ENCODE measurements at regions not wholly inside any gene's neighbourhood (a gene's known extent, or its start where the extent isn't known, plus 50 kb on each side); places are given as distances from the start of the nearest gene placed in this dataset.

DNA sequence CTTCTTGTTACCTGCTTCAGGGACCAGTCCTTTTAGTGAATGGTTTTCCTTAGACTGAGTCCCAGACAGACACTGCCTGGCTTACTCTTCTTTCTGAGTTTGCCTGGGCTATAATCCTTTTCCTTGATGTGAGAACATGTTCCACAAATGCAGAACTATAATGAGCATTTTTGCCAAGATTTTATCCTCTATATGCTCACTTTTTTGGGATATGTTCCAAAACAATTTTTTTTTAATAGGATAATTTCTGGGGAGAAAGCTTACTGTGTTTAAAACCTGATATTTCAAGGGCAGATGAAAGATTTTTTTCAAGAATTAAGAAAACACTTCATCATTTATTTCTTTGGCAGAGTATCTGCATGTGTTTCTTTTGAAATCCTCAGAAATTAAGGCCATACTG, 110.0 kb upstream of the TENM4 start:
- no peak for FAIRE-seq
- CTCF ChIA-PET: no interaction called here

GRCh38 chr11:79547256-79547655, 106.4 kb upstream of the TENM4 start:
- no peak overlapping the region for H3K4me3 ChIP-seq (replicated peaks in 1 of 3; ENCODE audit: insufficient read depth in 1 of 3, low read depth in 1 of 3, low read length in 3 of 3)
- H3K9ac ChIP-seq (replicated peaks; ENCODE audit: extremely low read depth, insufficient read depth, low read length): no peak overlapping the region
- no peaks in the 10 kb centered on the region for H3K27me3 ChIP-seq (ENCODE audit: control insufficient read depth in 2 of 2, insufficient read depth in 2 of 2, low read length in 2 of 2)
- POLR2A ChIA-PET: no interaction called here
- no peak for FAIRE-seq
- no peaks in the 10 kb centered on the region for H4K20me1 ChIP-seq (replicated peaks; ENCODE audit: control insufficient read depth, extremely low read depth, insufficient read depth, low read length)
- H3K79me2 ChIP-seq (ENCODE audit: control insufficient read depth, insufficient read depth, low read length): no peaks in the 10 kb centered on the region
- H3K36me3 ChIP-seq (ENCODE audit: control insufficient read depth in 2 of 2, extremely low read depth in 1 of 2, insufficient read depth in 2 of 2, low read length in 2 of 2): no peaks in the 10 kb centered on the region
- H3K4me1 ChIP-seq (ENCODE audit: control insufficient read depth, extremely low read depth, insufficient read depth, low read length): no peaks in the 10 kb centered on the region
- H3K4me2 ChIP-seq (ENCODE audit: insufficient read depth, low read length): no peak overlapping the region
- intact Hi-C loops (cut with micrococcal nuclease): no loop called here
- TF ChIP-seq POLR2A (IDR thresholded peaks at IDR 0.05; ENCODE audit: low read depth, low read length) (no peak), JUN (IDR thresholded peaks at IDR 0.05; ENCODE audit: borderline replicate concordance, insufficient read depth, insufficient read length, low read depth) (no peak), POLR2AphosphoS5 (IDR thresholded peaks at IDR 0.05; ENCODE audit: insufficient read depth, low read depth, low read length) (no peak), FOS (IDR thresholded peaks at IDR 0.05; ENCODE audit: borderline replicate concordance, insufficient read depth, low read length) (no peak)
- no peaks in the 10 kb centered on the region for H3K9me1 ChIP-seq (replicated peaks; ENCODE audit: control insufficient read depth, extremely low read depth, insufficient read depth, low read length)
- H3K27ac ChIP-seq (ENCODE audit: insufficient read depth, low read depth, low read length): no peak overlapping the region
- H2AFZ ChIP-seq (ENCODE audit: low read depth, low read length): no peak overlapping the region
- CTCF ChIA-PET: no interaction called here
- no peak for DNase-seq (ENCODE audit: low read depth, low spot score)
- no TSS peak for BruUV-seq (replicated peaks)
- dilution Hi-C loops (cut with MboI; ENCODE audit: extremely low pct_ligation_motif_present, low sequenced_read_pairs): no loop called here
- H3K9me3 ChIP-seq (replicated peaks; ENCODE audit: control insufficient read depth, insufficient read depth, low read length): peaks cover 5% of the 10 kb centered on the region

More for the DNA sequence above, 110.0 kb upstream of the TENM4 start:
- no peak for TF ChIP-seq CTCF (IDR thresholded peaks at IDR 0.05; ENCODE audit: extremely low read depth in 1 of 2, insufficient read depth in 1 of 2, low read depth in 1 of 2, low read length in 2 of 2)
- no peak overlapping the region for H3K9ac ChIP-seq (replicated peaks; ENCODE audit: extremely low read depth, insufficient read depth, low read length)
- peaks cover 5% of the 10 kb centered on the region for H3K9me3 ChIP-seq (replicated peaks; ENCODE audit: control insufficient read depth, insufficient read depth, low read length)
- POLR2A ChIA-PET: no interaction called here
- no peak overlapping the region for H3K4me2 ChIP-seq (ENCODE audit: insufficient read depth, low read length)
- dilution Hi-C loops (cut with MboI; ENCODE audit: extremely low pct_ligation_motif_present, low sequenced_read_pairs) (no loop called here), intact Hi-C loops (cut with micrococcal nuclease) (no loop called here)
- no peaks in the 10 kb centered on the region for H3K9me1 ChIP-seq (replicated peaks; ENCODE audit: control insufficient read depth, extremely low read depth, insufficient read depth, low read length)
- no peaks in the 10 kb centered on the region for H3K79me2 ChIP-seq (ENCODE audit: control insufficient read depth, insufficient read depth, low read length)
- no peak overlapping the region for H3K27ac ChIP-seq (ENCODE audit: insufficient read depth, low read depth, low read length)
- H3K4me3 ChIP-seq (replicated peaks in 1 of 3; ENCODE audit: insufficient read depth in 1 of 3, low read depth in 1 of 3, low read length in 3 of 3): no peak overlapping the region
- no peak overlapping the region for H2AFZ ChIP-seq (ENCODE audit: low read depth, low read length)
- no peak for DNase-seq (ENCODE audit: low read depth, low spot score)
- H3K27me3 ChIP-seq (ENCODE audit: control insufficient read depth in 2 of 2, insufficient read depth in 2 of 2, low read length in 2 of 2): no peaks in the 10 kb centered on the region
- no peaks in the 10 kb centered on the region for H4K20me1 ChIP-seq (replicated peaks; ENCODE audit: control insufficient read depth, extremely low read depth, insufficient read depth, low read length)
- no TSS peak for BruUV-seq (replicated peaks)
- no peaks in the 10 kb centered on the region for H3K4me1 ChIP-seq (ENCODE audit: control insufficient read depth, extremely low read depth, insufficient read depth, low read length)
- H3K36me3 ChIP-seq (ENCODE audit: control insufficient read depth in 2 of 2, extremely low read depth in 1 of 2, insufficient read depth in 2 of 2, low read length in 2 of 2): no peaks in the 10 kb centered on the region
